Endothelial cell of umbilical vein (primary cell): ENCODE measurements at regions not wholly inside any gene's neighbourhood (a gene's known extent, or its start where the extent isn't known, plus 50 kb on each side); places are given as distances from the start of the nearest gene placed in this dataset.

Experiments used
- CTCF ChIP-seq, 2 donors: IDR thresholded peaks; 1 replicate in 1 of 2; 2 replicates in 1 of 2; pipeline ENCODE4 v1.5.1; 2011; ENCODE audit warnings: low read length in 2 of 2, mild to moderate bottlenecking in 2 of 2, moderate library complexity in 2 of 2, control low read depth in 1 of 2, inconsistent platforms in 1 of 2, low read depth in 1 of 2; ENCODE audit not compliant: insufficient read depth in 1 of 2; ENCODE audit errors: extremely low read depth in 1 of 2
- EZH2 ChIP-seq: IDR thresholded peaks from 2 replicates; pipeline ENCODE4 v1.6.1; 2012; ENCODE audit warnings: borderline replicate concordance, low read depth, mild to moderate bottlenecking, moderate library complexity, low read length, inconsistent platforms; ENCODE audit not compliant: severe bottlenecking
- FOS ChIP-seq: IDR thresholded peaks from 2 replicates; pipeline ENCODE4 v1.6.1; 2011; ENCODE audit warnings: mild to moderate bottlenecking, low read length, moderate library complexity, borderline replicate concordance; ENCODE audit not compliant: insufficient read depth
- GATA2 ChIP-seq: IDR thresholded peaks from 2 replicates; pipeline ENCODE4 v1.7.0; 2011; ENCODE audit warnings: low read depth, mild to moderate bottlenecking, moderate library complexity, mixed read lengths, low read length; ENCODE audit not compliant: insufficient read length, insufficient read depth
- JUN ChIP-seq: IDR thresholded peaks from 2 replicates; pipeline ENCODE4 v1.6.1; 2011; ENCODE audit warnings: borderline replicate concordance, low read depth; ENCODE audit not compliant: insufficient read length, insufficient read depth
- MAX ChIP-seq: IDR thresholded peaks from 2 replicates; pipeline ENCODE4 v1.6.1; 2011; ENCODE audit not compliant: insufficient read depth, insufficient read length
- POLR2A ChIP-seq: IDR thresholded peaks from 2 replicates; pipeline ENCODE4 v1.6.1; 2012; ENCODE audit warnings: low read depth, mild to moderate bottlenecking, control low read depth, low read length
- POLR2AphosphoS5 ChIP-seq: IDR thresholded peaks from 2 replicates; pipeline ENCODE4 v1.6.1; 2012; ENCODE audit warnings: low read depth, mild to moderate bottlenecking, control low read depth, low read length, moderate library complexity; ENCODE audit not compliant: insufficient read depth

DNA sequence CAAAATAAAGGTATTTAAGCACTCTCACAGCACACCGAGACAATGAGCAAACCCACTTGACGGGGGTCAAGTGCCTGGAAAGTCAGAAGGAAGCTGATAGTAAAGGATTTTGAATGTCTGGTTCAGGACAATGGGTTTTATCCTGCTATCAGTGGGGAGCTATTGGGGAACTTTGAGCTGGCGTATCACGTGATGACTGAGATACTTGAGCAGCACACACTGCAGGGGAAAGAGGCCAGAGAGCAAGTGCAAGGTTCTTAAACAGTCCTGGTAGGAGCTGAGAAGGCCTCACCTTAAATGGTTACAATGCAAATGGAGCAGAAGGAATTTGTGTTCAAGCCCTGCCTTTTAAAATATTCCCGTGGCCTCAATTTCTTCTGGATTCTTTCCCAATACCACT, 225.3 kb downstream of the LACC1 start:
- no peak for TF ChIP-seq CTCF (IDR thresholded peaks at IDR 0.05; ENCODE audit: extremely low read depth in 1 of 2, insufficient read depth in 1 of 2, low read depth in 1 of 2, low read length in 2 of 2)
- TF ChIP-seq POLR2AphosphoS5 = no peak
- no peak for TF ChIP-seq EZH2
- TF ChIP-seq POLR2A = no peak
- no peak for TF ChIP-seq GATA2
- no peak for TF ChIP-seq FOS
- TF ChIP-seq MAX = no peak
- no peak for TF ChIP-seq JUN
